Fibroblast of lung (primary cell): ENCODE measurements at regions not wholly inside any gene's neighbourhood (a gene's known extent, or its start where the extent isn't known, plus 50 kb on each side); places are given as distances from the start of the nearest gene placed in this dataset.

Experiments
- DNase-seq, 2 donors: peaks; one replicate each; pipeline versions ENCODE4 v3.0.0 to v3.0.0-alpha.2; 2010; ENCODE audit warnings: low read depth in 2 of 2
- H2AFZ ChIP-seq: 2 replicates; pipeline ENCODE4 v1.5.1; 2012; ENCODE audit warnings: low read length, control low read depth, inconsistent platforms
- H3K27ac ChIP-seq: 2 replicates; pipeline ENCODE4 v1.5.1; 2011; ENCODE audit warnings: low read length, control low read depth; ENCODE audit not compliant: insufficient read depth
- H3K27me3 ChIP-seq: 2 replicates; pipeline ENCODE4 v1.5.1; 2011; ENCODE audit warnings: mild to moderate bottlenecking, low read length; ENCODE audit not compliant: control insufficient read depth, insufficient read depth
- H3K36me3 ChIP-seq: 2 replicates; pipeline ENCODE4 v1.5.1; 2011; ENCODE audit warnings: low read length; ENCODE audit not compliant: control insufficient read depth, insufficient read depth
- H3K4me1 ChIP-seq: 2 replicates; pipeline ENCODE4 v1.5.1; 2011; ENCODE audit warnings: low read length; ENCODE audit not compliant: control insufficient read depth, insufficient read depth; ENCODE audit errors: extremely low read depth
- H3K4me2 ChIP-seq: 2 replicates; pipeline ENCODE4 v1.5.1; 2011; ENCODE audit warnings: low read length, control low read depth; ENCODE audit not compliant: insufficient read depth; ENCODE audit errors: extremely low read depth
- H3K4me3 ChIP-seq, 4 experiments: fragments of 200-600 bp in 1 of 4; sonication (generic) in 1 of 4; replicated peaks in 1 of 4; 2 replicates each; pipeline ENCODE4 v1.5.1; 2011 to 2016; ENCODE audit warnings: low read length in 4 of 4, low read depth in 3 of 4, mild to moderate bottlenecking in 3 of 4, control low read depth in 2 of 4, inconsistent platforms in 1 of 4, mixed read lengths in 1 of 4; ENCODE audit not compliant: insufficient read depth in 1 of 4; ENCODE audit errors: control extremely low read depth in 1 of 4
- H3K79me2 ChIP-seq: 2 replicates; pipeline ENCODE4 v1.5.1; 2012; ENCODE audit warnings: mild to moderate bottlenecking, low read length, inconsistent platforms; ENCODE audit not compliant: control insufficient read depth, insufficient read depth
- H3K9ac ChIP-seq: 2 replicates; pipeline ENCODE4 v1.5.1; 2011; ENCODE audit warnings: mild to moderate bottlenecking, low read length, control low read depth; ENCODE audit not compliant: insufficient read depth
- H3K9me3 ChIP-seq: 2 replicates; pipeline ENCODE4 v1.5.1; 2012; ENCODE audit warnings: low read depth, low read length; ENCODE audit not compliant: control insufficient read depth, insufficient read depth
- H4K20me1 ChIP-seq: 2 replicates; pipeline ENCODE4 v1.5.1; 2011; ENCODE audit warnings: low read length; ENCODE audit not compliant: control insufficient read depth, insufficient read depth; ENCODE audit errors: extremely low read depth
- CTCF ChIP-seq, 2 donors: IDR thresholded peaks in 1 of 2; conservative IDR thresholded peaks in 1 of 2; 1 replicate in 1 of 2; 2 replicates in 1 of 2; pipeline ENCODE4 v1.5.1; 2011 to 2012; ENCODE audit warnings: low read length in 2 of 2, control low read depth in 1 of 2, inconsistent platforms in 1 of 2, low read depth in 1 of 2, mild to moderate bottlenecking in 1 of 2
- EZH2 ChIP-seq: IDR thresholded peaks from 2 replicates; pipeline ENCODE4 v1.5.1; 2012; ENCODE audit warnings: low read length, control low read depth, mild to moderate bottlenecking; ENCODE audit errors: missing control alignments

DNA sequence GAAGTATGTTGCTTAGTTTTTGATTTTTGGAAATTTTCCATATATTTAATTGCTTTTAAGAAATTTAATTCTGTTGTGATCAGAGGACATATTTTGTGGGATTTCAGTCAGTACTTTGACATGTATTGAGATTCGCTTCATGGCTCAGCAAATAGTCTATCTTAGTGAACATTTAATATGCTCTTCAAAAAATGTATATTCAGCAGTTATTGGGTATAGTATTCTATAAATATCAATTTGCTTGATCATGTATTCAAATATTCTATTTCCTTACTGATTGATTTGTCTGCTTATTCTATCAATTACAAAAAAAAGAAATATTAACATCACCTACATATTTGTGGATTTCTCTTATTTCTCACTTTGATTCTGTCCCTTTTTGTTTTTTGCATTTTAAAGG lies 79.5 kb upstream of the HAND1 start:
- Histone ChIP-seq H3K9me3 (no peaks in the 10 kb centered on the region), H4K20me1 (no peaks in the 10 kb centered on the region)
- TF ChIP-seq EZH2 (no peak), CTCF (conservative IDR thresholded peaks at IDR 0.05 in 1 of 2, IDR thresholded peaks at IDR 0.05 in 1 of 2; ENCODE audit: low read depth in 1 of 2, low read length in 2 of 2) (no peak)

GRCh38 chr5:154547551-154547950 lies 69.5 kb upstream of the HAND1 start:
- Histone ChIP-seq H3K4me1 (no peaks in the 10 kb centered on the region), H3K27ac (no peak overlapping the region), H3K27me3 (peaks cover 4% of the 10 kb centered on the region), H4K20me1 (no peaks in the 10 kb centered on the region), H3K9me3 (no peaks in the 10 kb centered on the region), H3K4me2 (no peak overlapping the region), H3K9ac (no peak overlapping the region), H2AFZ (no peak overlapping the region), H3K36me3 (no peaks in the 10 kb centered on the region), H3K79me2 (no peaks in the 10 kb centered on the region), H3K4me3 (no peak overlapping the region)
- no peak for DNase-seq
- TF ChIP-seq CTCF (conservative IDR thresholded peaks at IDR 0.05 in 1 of 2, IDR thresholded peaks at IDR 0.05 in 1 of 2; ENCODE audit: low read depth in 1 of 2, low read length in 2 of 2) (no peak), EZH2 (no peak)

More for the DNA sequence above, 79.5 kb upstream of the HAND1 start:
- H3K27me3 ChIP-seq, result no peaks in the 10 kb centered on the region
- no peak overlapping the region for H2AFZ ChIP-seq
- no peaks in the 10 kb centered on the region for H3K36me3 ChIP-seq
- no peak overlapping the region for H3K9ac ChIP-seq
- H3K4me3 ChIP-seq, result no peak overlapping the region
- H3K27ac ChIP-seq, result no peak overlapping the region
- no peaks in the 10 kb centered on the region for H3K79me2 ChIP-seq
- H3K4me2 ChIP-seq, result no peak overlapping the region
- no peak for DNase-seq
- no peaks in the 10 kb centered on the region for H3K4me1 ChIP-seq

- Histone ChIP-seq H3K79me2 (no peaks in the 10 kb centered on the region), H3K4me1 (no peaks in the 10 kb centered on the region), H3K27ac (no peak overlapping the region), H3K4me2 (no peak overlapping the region), H3K9ac (no peak overlapping the region), H3K27me3 (peaks cover 8% of the 10 kb centered on the region), H3K9me3 (no peaks in the 10 kb centered on the region), H2AFZ (no peak overlapping the region), H3K36me3 (no peaks in the 10 kb centered on the region), H4K20me1 (no peaks in the 10 kb centered on the region), H3K4me3 (no peak overlapping the region)
- DNase-seq, result no peak
- TF ChIP-seq EZH2, result no peak
- TF ChIP-seq CTCF (conservative IDR thresholded peaks at IDR 0.05 in 1 of 2, IDR thresholded peaks at IDR 0.05 in 1 of 2; ENCODE audit: low read depth in 1 of 2, low read length in 2 of 2), result no peak
Observed at GRCh38 chr5:154546719-154547118, 68.7 kb upstream of the HAND1 start.
